ENCODE measurements at regions not wholly inside any gene's neighbourhood (a gene's known extent, or its start where the extent isn't known, plus 50 kb on each side); places are given as distances from the start of the nearest gene placed in this dataset.

DNA sequence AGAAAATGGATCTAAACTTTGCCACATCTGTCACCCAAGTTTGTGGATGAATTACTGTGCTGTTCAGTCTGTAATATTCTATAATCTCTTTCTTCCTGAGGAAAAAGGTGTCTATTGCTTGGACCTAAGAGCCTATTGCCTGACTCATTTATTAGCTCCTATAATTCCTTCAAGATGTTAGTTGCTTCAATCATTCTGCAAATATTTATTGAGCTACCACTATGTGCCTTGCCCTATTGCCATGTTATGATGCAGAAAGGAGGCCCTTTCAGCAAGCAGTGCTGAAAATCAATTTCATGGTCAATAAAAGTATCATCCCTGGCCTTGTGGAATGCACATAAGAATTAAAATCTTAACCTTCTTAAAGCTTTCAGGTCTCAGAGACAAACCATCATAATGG lies 113.6 kb downstream of the CCER1 start:
- ATAC-seq, result no peak
- POLR2A ChIA-PET, result no interaction called here
- H3K36me3 ChIP-seq (ENCODE audit: control insufficient read depth in 2 of 2, insufficient read depth in 2 of 2, low read length in 1 of 2), result no peaks in the 10 kb centered on the region
- no peak overlapping the region for H3K4me2 ChIP-seq (ENCODE audit: control insufficient read depth, insufficient read depth)
- H4K20me1 ChIP-seq (ENCODE audit: control insufficient read depth, insufficient read depth), result no peaks in the 10 kb centered on the region
- in situ Hi-C loops (cut with MboI), result no loop called here
- intact Hi-C loops (cut with micrococcal nuclease; ENCODE audit: unreplicated experiment), result no loop called here
- H3K27ac ChIP-seq (ENCODE audit: control insufficient read depth, insufficient read depth), result no peak overlapping the region
- BruUV-seq (replicated peaks), result no TSS peak
- no peak overlapping the region for H2AFZ ChIP-seq (ENCODE audit: control insufficient read depth, low read depth, low read length)
- no peak overlapping the region for H3K4me3 ChIP-seq
- no peaks in the 10 kb centered on the region for H3K9me3 ChIP-seq (replicated peaks; ENCODE audit: control insufficient read depth, insufficient read depth, low read length)
- H3K27me3 ChIP-seq (replicated peaks in 1 of 2; ENCODE audit: control insufficient read depth in 2 of 2, insufficient read depth in 2 of 2, low read length in 1 of 2), result no peaks in the 10 kb centered on the region
- H3K9ac ChIP-seq (ENCODE audit: control insufficient read depth, insufficient read depth, low read length), result no peak overlapping the region
- no peaks in the 10 kb centered on the region for H3K79me2 ChIP-seq (ENCODE audit: control insufficient read depth, insufficient read depth, low read length)
- no peak for FAIRE-seq
- RAD21 ChIA-PET (ENCODE audit: unreplicated experiment), result no interaction called here
- CTCF ChIA-PET, result interaction anchor here (0.6 to 1.5 kb wide), 3 partner anchors 8 to 12 kb away, joined by 3 to 4 read pairs (median 3); no protein-coding TSS in a partner anchor
- H3K4me1 ChIP-seq (ENCODE audit: control insufficient read depth, insufficient read depth, low read length), result no peaks in the 10 kb centered on the region
- SMC1A ChIA-PET (ENCODE audit: uncharacterized antibody, unreplicated experiment), result no interaction called here
- no peak for TF ChIP-seq GABPA (IDR thresholded peaks at IDR 0.05; ENCODE audit: low read depth)
- no peak for TF ChIP-seq KAT2A (conservative IDR thresholded peaks at IDR 0.05; ENCODE audit: control insufficient read depth, low read depth, low read length)
- TF ChIP-seq TCF12 (IDR thresholded peaks at IDR 0.05; ENCODE audit: low read depth, low read length), result no peak
- no peak for TF ChIP-seq ZZZ3 (IDR thresholded peaks at IDR 0.05; ENCODE audit: control insufficient read depth, insufficient read length, low read depth)
- TF ChIP-seq, protein P1, sequence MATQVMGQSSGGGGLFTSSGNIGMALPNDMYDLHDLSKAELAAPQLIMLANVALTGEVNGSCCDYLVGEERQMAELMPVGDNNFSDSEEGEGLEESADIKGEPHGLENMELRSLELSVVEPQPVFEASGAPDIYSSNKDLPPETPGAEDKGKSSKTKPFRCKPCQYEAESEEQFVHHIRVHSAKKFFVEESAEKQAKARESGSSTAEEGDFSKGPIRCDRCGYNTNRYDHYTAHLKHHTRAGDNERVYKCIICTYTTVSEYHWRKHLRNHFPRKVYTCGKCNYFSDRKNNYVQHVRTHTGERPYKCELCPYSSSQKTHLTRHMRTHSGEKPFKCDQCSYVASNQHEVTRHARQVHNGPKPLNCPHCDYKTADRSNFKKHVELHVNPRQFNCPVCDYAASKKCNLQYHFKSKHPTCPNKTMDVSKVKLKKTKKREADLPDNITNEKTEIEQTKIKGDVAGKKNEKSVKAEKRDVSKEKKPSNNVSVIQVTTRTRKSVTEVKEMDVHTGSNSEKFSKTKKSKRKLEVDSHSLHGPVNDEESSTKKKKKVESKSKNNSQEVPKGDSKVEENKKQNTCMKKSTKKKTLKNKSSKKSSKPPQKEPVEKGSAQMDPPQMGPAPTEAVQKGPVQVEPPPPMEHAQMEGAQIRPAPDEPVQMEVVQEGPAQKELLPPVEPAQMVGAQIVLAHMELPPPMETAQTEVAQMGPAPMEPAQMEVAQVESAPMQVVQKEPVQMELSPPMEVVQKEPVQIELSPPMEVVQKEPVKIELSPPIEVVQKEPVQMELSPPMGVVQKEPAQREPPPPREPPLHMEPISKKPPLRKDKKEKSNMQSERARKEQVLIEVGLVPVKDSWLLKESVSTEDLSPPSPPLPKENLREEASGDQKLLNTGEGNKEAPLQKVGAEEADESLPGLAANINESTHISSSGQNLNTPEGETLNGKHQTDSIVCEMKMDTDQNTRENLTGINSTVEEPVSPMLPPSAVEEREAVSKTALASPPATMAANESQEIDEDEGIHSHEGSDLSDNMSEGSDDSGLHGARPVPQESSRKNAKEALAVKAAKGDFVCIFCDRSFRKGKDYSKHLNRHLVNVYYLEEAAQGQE (IDR thresholded peaks at IDR 0.05; ENCODE audit: low read depth, low read length), result no peak
- no peak for TF ChIP-seq ZNF384 (IDR thresholded peaks at IDR 0.05; ENCODE audit: borderline replicate concordance, low read depth, low read length)
- no peak for DNase-seq (ENCODE audit: low read depth, low spot score)

DNA sequence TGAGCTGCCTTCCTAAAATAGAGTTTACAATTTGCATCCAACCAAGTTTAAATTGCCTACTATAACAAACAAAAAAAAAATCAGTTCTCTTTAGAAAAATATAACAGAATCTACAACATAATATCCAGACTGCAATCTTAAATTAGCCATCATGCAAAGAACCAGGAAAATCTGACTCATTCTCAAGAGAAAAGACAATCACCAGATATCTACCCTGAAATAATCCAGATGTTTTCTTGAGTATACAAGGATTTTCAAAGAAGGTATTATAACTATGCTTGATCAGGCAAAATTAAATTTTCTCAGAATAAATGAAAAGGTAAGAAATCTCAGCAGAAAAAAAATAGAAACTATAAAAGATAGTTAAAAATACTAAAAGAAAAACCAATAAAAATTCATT lies 115.6 kb downstream of the CCER1 start:
- no peak overlapping the region for H3K27ac ChIP-seq (ENCODE audit: control insufficient read depth, insufficient read depth)
- in situ Hi-C loops (cut with MboI) (no loop called here), intact Hi-C loops (cut with micrococcal nuclease; ENCODE audit: unreplicated experiment) (no loop called here)
- CTCF ChIA-PET, result no interaction called here
- BruUV-seq (replicated peaks), result no TSS peak
- no peaks in the 10 kb centered on the region for H3K9me3 ChIP-seq (replicated peaks; ENCODE audit: control insufficient read depth, insufficient read depth, low read length)
- no peak overlapping the region for H3K4me2 ChIP-seq (ENCODE audit: control insufficient read depth, insufficient read depth)
- FAIRE-seq, result no peak
- no peak overlapping the region for H3K4me3 ChIP-seq
- H3K36me3 ChIP-seq (ENCODE audit: control insufficient read depth in 2 of 2, insufficient read depth in 2 of 2, low read length in 1 of 2), result no peaks in the 10 kb centered on the region
- ATAC-seq, result no peak
- H3K27me3 ChIP-seq (replicated peaks in 1 of 2; ENCODE audit: control insufficient read depth in 2 of 2, insufficient read depth in 2 of 2, low read length in 1 of 2), result no peaks in the 10 kb centered on the region
- no peak overlapping the region for H3K9ac ChIP-seq (ENCODE audit: control insufficient read depth, insufficient read depth, low read length)
- POLR2A ChIA-PET, result no interaction called here
- no peaks in the 10 kb centered on the region for H3K79me2 ChIP-seq (ENCODE audit: control insufficient read depth, insufficient read depth, low read length)
- RAD21 ChIA-PET (ENCODE audit: unreplicated experiment), result no interaction called here
- no peaks in the 10 kb centered on the region for H3K4me1 ChIP-seq (ENCODE audit: control insufficient read depth, insufficient read depth, low read length)
- DNase-seq (ENCODE audit: low read depth, low spot score), result no peak
- H2AFZ ChIP-seq (ENCODE audit: control insufficient read depth, low read depth, low read length), result no peak overlapping the region
- no peaks in the 10 kb centered on the region for H4K20me1 ChIP-seq (ENCODE audit: control insufficient read depth, insufficient read depth)
- SMC1A ChIA-PET (ENCODE audit: uncharacterized antibody, unreplicated experiment), result no interaction called here
- TF ChIP-seq SMARCA5 (IDR thresholded peaks at IDR 0.05) (no peak), BMI1 (IDR thresholded peaks at IDR 0.05; ENCODE audit: borderline replicate concordance) (no peak), ZNF384 (IDR thresholded peaks at IDR 0.05; ENCODE audit: borderline replicate concordance, low read depth, low read length) (no peak), MYB (IDR thresholded peaks at IDR 0.05; ENCODE audit: borderline replicate concordance, low read depth, low read length) (no peak), ZNF274 (IDR thresholded peaks at IDR 0.05; ENCODE audit: insufficient read depth, insufficient read length) (no peak), IRF4 (IDR thresholded peaks at IDR 0.05; ENCODE audit: low read depth, low read length) (no peak), WRNIP1 (IDR thresholded peaks at IDR 0.05; ENCODE audit: borderline replicate concordance, low read depth, low read length) (no peak), FOS (IDR thresholded peaks at IDR 0.05; ENCODE audit: borderline replicate concordance, extremely low read depth, insufficient read length) (no peak), CHD2 (IDR thresholded peaks at IDR 0.05; ENCODE audit: borderline replicate concordance, low read depth, low read length) (no peak), PAX8 (IDR thresholded peaks at IDR 0.05) (no peak), SREBF1 (IDR thresholded peaks at IDR 0.05; ENCODE audit: low read length) (no peak)
- TF ChIP-seq, protein P2, sequence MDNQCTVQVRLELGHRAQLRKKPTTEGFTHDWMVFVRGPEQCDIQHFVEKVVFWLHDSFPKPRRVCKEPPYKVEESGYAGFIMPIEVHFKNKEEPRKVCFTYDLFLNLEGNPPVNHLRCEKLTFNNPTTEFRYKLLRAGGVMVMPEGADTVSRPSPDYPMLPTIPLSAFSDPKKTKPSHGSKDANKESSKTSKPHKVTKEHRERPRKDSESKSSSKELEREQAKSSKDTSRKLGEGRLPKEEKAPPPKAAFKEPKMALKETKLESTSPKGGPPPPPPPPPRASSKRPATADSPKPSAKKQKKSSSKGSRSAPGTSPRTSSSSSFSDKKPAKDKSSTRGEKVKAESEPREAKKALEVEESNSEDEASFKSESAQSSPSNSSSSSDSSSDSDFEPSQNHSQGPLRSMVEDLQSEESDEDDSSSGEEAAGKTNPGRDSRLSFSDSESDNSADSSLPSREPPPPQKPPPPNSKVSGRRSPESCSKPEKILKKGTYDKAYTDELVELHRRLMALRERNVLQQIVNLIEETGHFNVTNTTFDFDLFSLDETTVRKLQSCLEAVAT (IDR thresholded peaks at IDR 0.05), result no peak

Measured in GM12878 (cell line).